ENCODE measurements at regions not wholly inside any gene's neighbourhood (a gene's known extent, or its start where the extent isn't known, plus 50 kb on each side); places are given as distances from the start of the nearest gene placed in this dataset.

DNA sequence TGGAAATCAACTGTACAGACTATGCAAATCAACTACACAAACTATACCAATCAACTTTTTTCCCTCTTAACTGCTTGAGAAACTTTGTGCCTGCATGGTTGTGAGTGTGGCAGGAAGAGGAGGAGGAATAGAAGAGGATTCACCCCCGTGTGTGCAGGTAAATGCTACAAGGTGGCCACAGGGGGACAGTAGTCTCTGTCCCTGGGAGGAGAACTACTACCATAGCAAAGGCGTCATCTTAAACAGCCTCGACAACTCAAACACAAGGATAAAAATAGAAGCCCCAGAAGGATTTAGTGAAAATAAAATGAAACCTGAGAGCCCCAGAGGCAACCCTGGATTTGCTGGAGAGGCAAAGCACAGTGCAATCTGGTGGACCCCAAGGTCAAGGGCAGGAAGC, 199.5 kb upstream of the DYNLRB2 start:
- no peak for DNase-seq (ENCODE audit: extremely low read depth, low read depth)
- no peak overlapping the region for H3K4me3 ChIP-seq (replicated peaks; ENCODE audit: low read depth, low read length)
- no peak for TF ChIP-seq CTCF (IDR thresholded peaks at IDR 0.05; ENCODE audit: low read depth, low read length, missing control alignments)

GRCh38 chr16:80337786-80338185, 203.0 kb upstream of the DYNLRB2 start:
- H3K4me3 ChIP-seq (replicated peaks; ENCODE audit: low read depth, low read length): no peak overlapping the region
- no peak for TF ChIP-seq CTCF (IDR thresholded peaks at IDR 0.05; ENCODE audit: low read depth, low read length, missing control alignments)
- no peak for DNase-seq (ENCODE audit: extremely low read depth, low read depth)

GRCh38 chr16:80330803-80331202, 210.0 kb upstream of the DYNLRB2 start:
- DNase-seq (ENCODE audit: extremely low read depth, low read depth): no peak

GRCh38 chr16:80330150-80330549, 210.6 kb upstream of the DYNLRB2 start:
- no peak for DNase-seq (ENCODE audit: extremely low read depth, low read depth)
- no peak for TF ChIP-seq CTCF (IDR thresholded peaks at IDR 0.05; ENCODE audit: low read depth, low read length, missing control alignments)
- H3K4me3 ChIP-seq (replicated peaks; ENCODE audit: low read depth, low read length): no peak overlapping the region

More at GRCh38 chr16:80330803-80331202, 210.0 kb upstream of the DYNLRB2 start:
- H3K4me3 ChIP-seq (replicated peaks; ENCODE audit: low read depth, low read length): no peak overlapping the region
- no peak for TF ChIP-seq CTCF (IDR thresholded peaks at IDR 0.05; ENCODE audit: low read depth, low read length, missing control alignments)

GRCh38 chr16:80327740-80328139, 213.1 kb upstream of the DYNLRB2 start:
- no peak for TF ChIP-seq CTCF (IDR thresholded peaks at IDR 0.05; ENCODE audit: low read depth, low read length, missing control alignments)
- no peak for DNase-seq (ENCODE audit: extremely low read depth, low read depth)
- no peak overlapping the region for H3K4me3 ChIP-seq (replicated peaks; ENCODE audit: low read depth, low read length)

DNA sequence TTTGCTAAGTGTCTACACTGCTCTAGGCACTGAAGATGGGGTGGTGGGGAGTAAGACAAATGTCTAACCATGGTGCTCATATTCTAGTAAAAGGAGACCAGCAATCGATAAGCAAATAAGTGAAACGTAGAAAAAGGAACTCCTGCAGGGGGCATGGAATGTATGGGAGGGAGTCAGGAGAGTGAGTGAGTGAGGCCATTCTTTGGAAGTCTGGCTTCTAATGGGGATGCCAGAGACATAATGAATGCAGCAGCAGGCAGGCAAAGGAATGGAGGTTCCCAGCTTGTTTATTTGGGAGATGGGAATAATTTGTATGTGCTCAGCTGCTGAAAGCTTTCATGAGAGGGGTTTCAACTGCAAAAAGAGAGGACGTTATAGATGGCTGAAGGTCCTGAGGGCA, 216.4 kb upstream of the DYNLRB2 start:
- DNase-seq (ENCODE audit: extremely low read depth, low read depth): no peak
- no peak for TF ChIP-seq CTCF (IDR thresholded peaks at IDR 0.05; ENCODE audit: low read depth, low read length, missing control alignments)
- no peak overlapping the region for H3K4me3 ChIP-seq (replicated peaks; ENCODE audit: low read depth, low read length)

- no peak overlapping the region for H3K4me3 ChIP-seq (replicated peaks; ENCODE audit: low read depth, low read length)
- no peak for DNase-seq (ENCODE audit: extremely low read depth, low read depth)
- no peak for TF ChIP-seq CTCF (IDR thresholded peaks at IDR 0.05; ENCODE audit: low read depth, low read length, missing control alignments)
Measured at GRCh38 chr16:80323808-80324195, 217.0 kb upstream of the DYNLRB2 start.
